Brain microvascular endothelial cell (primary cell): ENCODE measurements at regions not wholly inside any gene's neighbourhood (a gene's known extent, or its start where the extent isn't known, plus 50 kb on each side); places are given as distances from the start of the nearest gene placed in this dataset.

Experiments used
- DNase-seq: peaks from one replicate; pipeline ENCODE4 v3.0.0-alpha.2; 2020
- H3K27ac ChIP-seq: fragments of 250-450 bp; sonication (Bioruptor Pico); 2 replicates; pipeline ENCODE4 v1.5.1; 2020; ENCODE audit warnings: mild to moderate bottlenecking, moderate library complexity
- H3K27me3 ChIP-seq: fragments of 250-450 bp; sonication (Bioruptor Pico); replicated peaks from 2 replicates; pipeline ENCODE4 v1.5.1; 2020; ENCODE audit warnings: mild to moderate bottlenecking
- H3K36me3 ChIP-seq: fragments of 250-450 bp; sonication (Bioruptor Pico); replicated peaks from 2 replicates; pipeline ENCODE4 v1.5.1; 2020; ENCODE audit warnings: mild to moderate bottlenecking
- H3K4me3 ChIP-seq: 2 replicates; pipeline ENCODE4 v1.5.1; 2011; ENCODE audit warnings: low read depth, mild to moderate bottlenecking, control low read depth, low read length, moderate library complexity
- in situ Hi-C: cut with HindIII; loops from 2 replicates; pipeline ENCODE4 v1.10.0; 2017; ENCODE audit warnings: low sequenced_read_pairs, low pct_ligation_motif_present
- TF ChIP-seq, protein P1 (sequence below): IDR thresholded peaks from 2 replicates; pipeline ENCODE4 v1.5.1; 2011; ENCODE audit warnings: low read depth, mild to moderate bottlenecking, moderate library complexity, low read length, control low read depth, inconsistent platforms; ENCODE audit errors: missing control alignments

GRCh38 chr1:80075351-80075750, 1068.8 kb upstream of the ADGRL4 start:
- Histone ChIP-seq H3K4me3 (no peak overlapping the region), H3K36me3 (no peaks in the 10 kb centered on the region), H3K27ac (no peak overlapping the region), H3K27me3 (no peaks in the 10 kb centered on the region)
- DNase-seq: no peak
- in situ Hi-C loops: no loop called here
- TF ChIP-seq, protein P1, sequence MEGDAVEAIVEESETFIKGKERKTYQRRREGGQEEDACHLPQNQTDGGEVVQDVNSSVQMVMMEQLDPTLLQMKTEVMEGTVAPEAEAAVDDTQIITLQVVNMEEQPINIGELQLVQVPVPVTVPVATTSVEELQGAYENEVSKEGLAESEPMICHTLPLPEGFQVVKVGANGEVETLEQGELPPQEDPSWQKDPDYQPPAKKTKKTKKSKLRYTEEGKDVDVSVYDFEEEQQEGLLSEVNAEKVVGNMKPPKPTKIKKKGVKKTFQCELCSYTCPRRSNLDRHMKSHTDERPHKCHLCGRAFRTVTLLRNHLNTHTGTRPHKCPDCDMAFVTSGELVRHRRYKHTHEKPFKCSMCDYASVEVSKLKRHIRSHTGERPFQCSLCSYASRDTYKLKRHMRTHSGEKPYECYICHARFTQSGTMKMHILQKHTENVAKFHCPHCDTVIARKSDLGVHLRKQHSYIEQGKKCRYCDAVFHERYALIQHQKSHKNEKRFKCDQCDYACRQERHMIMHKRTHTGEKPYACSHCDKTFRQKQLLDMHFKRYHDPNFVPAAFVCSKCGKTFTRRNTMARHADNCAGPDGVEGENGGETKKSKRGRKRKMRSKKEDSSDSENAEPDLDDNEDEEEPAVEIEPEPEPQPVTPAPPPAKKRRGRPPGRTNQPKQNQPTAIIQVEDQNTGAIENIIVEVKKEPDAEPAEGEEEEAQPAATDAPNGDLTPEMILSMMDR: no peak

GRCh38 chr1:80072563-80072962, 1066.0 kb upstream of the ADGRL4 start:
- DNase-seq: no peak
- H3K36me3 ChIP-seq: no peaks in the 10 kb centered on the region
- in situ Hi-C loops: no loop called here
- no peak overlapping the region for H3K27ac ChIP-seq
- H3K4me3 ChIP-seq: no peak overlapping the region
- TF ChIP-seq, protein P1: no peak
- no peaks in the 10 kb centered on the region for H3K27me3 ChIP-seq

GRCh38 chr1:80066060-80066459, 1059.5 kb upstream of the ADGRL4 start:
- in situ Hi-C loops: no loop called here
- H3K36me3 ChIP-seq: no peaks in the 10 kb centered on the region
- no peak for DNase-seq
- no peaks in the 10 kb centered on the region for H3K27me3 ChIP-seq
- TF ChIP-seq, protein P1: no peak
- no peak overlapping the region for H3K4me3 ChIP-seq
- no peak overlapping the region for H3K27ac ChIP-seq

DNA sequence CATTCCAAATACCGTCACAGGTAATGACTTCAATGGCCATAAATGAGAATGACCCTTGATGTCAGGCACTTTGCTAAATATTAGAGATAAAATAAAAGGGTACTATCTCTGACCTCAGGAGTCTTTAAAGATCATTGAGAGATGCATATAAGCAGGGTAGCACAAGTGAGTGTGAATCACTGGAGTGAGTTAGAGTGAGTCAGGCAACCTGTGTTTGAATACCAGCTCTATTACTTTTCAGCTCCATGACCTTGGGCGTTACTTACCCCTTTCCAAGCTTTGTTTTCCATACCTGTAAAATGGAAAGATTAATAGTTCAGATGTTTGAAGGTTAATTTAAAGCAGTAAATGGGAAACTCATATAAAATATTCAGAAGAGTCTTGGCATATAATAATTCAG, 1058.0 kb upstream of the ADGRL4 start:
- Histone ChIP-seq H3K36me3 (no peaks in the 10 kb centered on the region), H3K27ac (no peak overlapping the region), H3K27me3 (no peaks in the 10 kb centered on the region), H3K4me3 (no peak overlapping the region)
- DNase-seq: no peak
- in situ Hi-C loops: no loop called here
- TF ChIP-seq, protein P1: no peak

DNA sequence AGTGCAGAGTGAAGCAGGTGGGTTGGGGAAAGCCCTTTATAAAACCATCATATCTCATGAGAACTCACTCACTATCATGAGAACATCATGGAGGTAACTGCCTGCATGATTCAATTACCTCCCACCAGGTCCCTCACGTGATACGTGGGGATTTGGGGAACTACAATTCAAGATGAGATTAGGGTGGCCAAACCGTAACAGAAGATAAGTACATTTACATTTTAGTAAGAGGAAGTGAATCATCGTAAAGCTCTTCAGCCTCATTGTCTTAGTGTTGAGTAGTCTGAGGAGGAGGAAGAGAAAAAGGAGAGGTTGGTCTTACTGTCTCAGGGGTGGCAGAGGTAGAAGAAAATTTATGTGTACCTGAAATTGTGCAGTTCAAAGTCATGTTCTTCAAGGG, 1053.4 kb upstream of the ADGRL4 start:
- in situ Hi-C loops: no loop called here
- no peaks in the 10 kb centered on the region for H3K27me3 ChIP-seq
- H3K27ac ChIP-seq: no peak overlapping the region
- TF ChIP-seq, protein P1: no peak
- no peak overlapping the region for H3K4me3 ChIP-seq
- no peaks in the 10 kb centered on the region for H3K36me3 ChIP-seq
- no peak for DNase-seq

DNA sequence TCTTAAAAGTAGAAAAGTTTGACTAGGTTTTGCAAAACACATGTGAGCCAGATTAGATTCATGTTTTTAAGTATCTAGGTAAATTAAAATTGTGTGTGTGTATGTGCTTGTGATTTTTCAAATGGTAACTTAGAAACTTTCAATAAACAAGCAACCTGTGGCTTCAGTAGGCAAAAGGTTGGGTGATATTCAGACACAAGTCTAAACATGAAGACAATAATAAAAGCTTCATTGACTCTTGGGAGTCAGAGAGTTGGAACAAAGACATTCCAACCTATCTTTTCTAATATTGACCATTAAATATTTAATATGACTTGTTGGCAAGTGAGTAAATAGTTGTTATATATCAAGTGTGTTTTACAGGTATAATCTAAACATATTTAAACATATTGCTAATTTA, 1049.6 kb upstream of the ADGRL4 start:
- TF ChIP-seq, protein P1: no peak
- in situ Hi-C loops: no loop called here
- Histone ChIP-seq H3K36me3 (no peaks in the 10 kb centered on the region), H3K27me3 (no peaks in the 10 kb centered on the region), H3K4me3 (no peak overlapping the region), H3K27ac (no peak overlapping the region)
- no peak for DNase-seq
